ENCODE measurements at regions not wholly inside any gene's neighbourhood (a gene's known extent, or its start where the extent isn't known, plus 50 kb on each side); places are given as distances from the start of the nearest gene placed in this dataset.

GRCh38 chr12:43112101-43112920 is 439.7 kb downstream of the ADAMTS20 start:
- no peak for TF ChIP-seq CTCF (conservative IDR thresholded peaks at IDR 0.05 in 1 of 2, IDR thresholded peaks at IDR 0.05 in 1 of 2; ENCODE audit: low read depth in 1 of 2, low read length in 2 of 2)
- TF ChIP-seq EZH2 (IDR thresholded peaks at IDR 0.05; ENCODE audit: low read length, missing control alignments), result no peak

Data from fibroblast of lung (primary cell).